Right cardiac atrium (tissue), 5 donors: ENCODE measurements at regions not wholly inside any gene's neighbourhood (a gene's known extent, or its start where the extent isn't known, plus 50 kb on each side); places are given as distances from the start of the nearest gene placed in this dataset.
"Not testable (repeated sequence)": the region's sequence is repeated elsewhere in the genome, so short reads cannot be mapped to it uniquely, and the experiment has no call there.

Experiments used
- ATAC-seq, 2 donors: fragments of 200-7000 bp; cut with Tn5 transposase; one replicate each; pipeline versions ENCODE4 v1.8.0 to v1.9.1; 2020; ENCODE audit warnings: moderate library complexity in 2 of 2, mild to moderate bottlenecking in 1 of 2
- DNase-seq, 3 donors: peaks; one replicate each; pipeline ENCODE4 v3.0.0-alpha.2; 2020
- H3K27ac ChIP-seq: one replicate; pipeline ENCODE4 v1.5.1; 2013; ENCODE audit warnings: mild to moderate bottlenecking, low read length, control low read depth, moderate library complexity
- H3K27me3 ChIP-seq: one replicate; pipeline ENCODE4 v1.6.1; 2013; ENCODE audit not compliant: control insufficient read depth, insufficient read depth
- H3K4me1 ChIP-seq: one replicate; pipeline ENCODE4 v1.6.1; 2013; ENCODE audit warnings: low read length; ENCODE audit not compliant: control insufficient read depth, insufficient read depth
- H3K4me3 ChIP-seq: one replicate; pipeline ENCODE4 v1.5.1; 2013; ENCODE audit warnings: low read length, control low read depth
- H3K9me3 ChIP-seq: one replicate; pipeline ENCODE4 v1.6.1; 2013; ENCODE audit warnings: low read length; ENCODE audit not compliant: control insufficient read depth
- WGBS: extraction: QIAGEN DNeasy Blood & Tissue Kit; methylation state at CpG from one replicate; pipeline ENCODE4 v1.1.7; 2013; 5-methylcytosine and 5-hydroxymethylcytosine counted together
- intact Hi-C, 4 donors: fragments of 100-400 bp; cut with DNase I; formaldehyde crosslinking; loops; one replicate each; pipeline versions ENCODE4 v1.11.0 to v1.14.0; 2022 to 2023
- donor health status: healthy with polysubstance abuse.
- donor health status: DM: no; HTN: yes; CAD: no.
- donor health status: DM: no; HTN: no; CAD: no.
- donor health status: DM: no; HTN: yes; CAD: no; lungs with severe emphysema.
- donor health status: DM: yes; HTN: yes; CAD: no.

GRCh38 chr17:19470530-19471261 lies 59.7 kb downstream of the RNF112 start:
- no peaks in the 10 kb centered on the region for H3K9me3 ChIP-seq
- ATAC-seq (peak; percentile 91 to 96), DNase-seq (peak; percentile 78 to 95 (median 90))
- H3K4me1 ChIP-seq, result no peaks in the 10 kb centered on the region
- peak overlapping the region; percentile 34 for H3K4me3 ChIP-seq
- WGBS, result 43% methylated on average over 29 of the region's 29 CpGs
- intact Hi-C loops, result loop anchor here in 1 of 4 donors (5.0 kb wide), 1 partner anchor 48 kb away; no protein-coding TSS in a partner anchor
- peak overlapping the region; percentile 76 for H3K27ac ChIP-seq
- H3K27me3 ChIP-seq, result no peaks in the 10 kb centered on the region

- not testable (repeated sequence) for DNase-seq, H3K4me3 ChIP-seq, H3K4me1 ChIP-seq, H3K27ac ChIP-seq, H3K27me3 ChIP-seq, H3K9me3 ChIP-seq, ATAC-seq
- intact Hi-C loops, result loop anchor here in 1 of 4 donors (5.0 kb wide), 1 partner anchor 52 kb away; no protein-coding TSS in a partner anchor
- 89% methylated on average over 3 of the region's 3 CpGs for WGBS
These were observed 59.2 kb upstream of the SLC47A1 start for GRCh38 chr17:19474405-19474804.

- H3K4me3 ChIP-seq, intact Hi-C loops, H3K27ac ChIP-seq, H3K9me3 ChIP-seq, H3K27me3 ChIP-seq, H3K4me1 ChIP-seq, ATAC-seq, DNase-seq: not testable (repeated sequence)
- WGBS, result 97% methylated on average over 31 of the region's 31 CpGs
These were observed 57.9 kb upstream of the SLC47A1 start for GRCh38 chr17:19475800-19476199.

GRCh38 chr17:19482576-19482975 lies 51.1 kb upstream of the SLC47A1 start:
- 50% methylated on average over 1 of the region's 1 CpG for WGBS
- no peaks in the 10 kb centered on the region for H3K9me3 ChIP-seq
- H3K4me1 ChIP-seq, result no peaks in the 10 kb centered on the region
- ATAC-seq, result no peak
- H3K27ac ChIP-seq, result no peak overlapping the region
- no peaks in the 10 kb centered on the region for H3K27me3 ChIP-seq
- no peak overlapping the region for H3K4me3 ChIP-seq
- intact Hi-C loops, result no loop called here
- no peak for DNase-seq
